GM21619 (cell line): ENCODE measurements at regions not wholly inside any gene's neighbourhood (a gene's known extent, or its start where the extent isn't known, plus 50 kb on each side); places are given as distances from the start of the nearest gene placed in this dataset.
"Not testable (repeated sequence)": the region's sequence is repeated elsewhere in the genome, so short reads cannot be mapped to it uniquely, and the experiment has no call there.

Experiments used
- ATAC-seq: cut with Tn5 transposase; IDR thresholded peaks from one replicate; pipeline ENCODE4 v1.9.1; 2021; ENCODE audit not compliant: unreplicated experiment

GRCh38 chr13:21228738-21229137, 52.3 kb downstream of the MRPL57 start:
- no peak for ATAC-seq

GRCh38 chr13:21229241-21230024, 53.0 kb downstream of the MRPL57 start:
- ATAC-seq = no peak

DNA sequence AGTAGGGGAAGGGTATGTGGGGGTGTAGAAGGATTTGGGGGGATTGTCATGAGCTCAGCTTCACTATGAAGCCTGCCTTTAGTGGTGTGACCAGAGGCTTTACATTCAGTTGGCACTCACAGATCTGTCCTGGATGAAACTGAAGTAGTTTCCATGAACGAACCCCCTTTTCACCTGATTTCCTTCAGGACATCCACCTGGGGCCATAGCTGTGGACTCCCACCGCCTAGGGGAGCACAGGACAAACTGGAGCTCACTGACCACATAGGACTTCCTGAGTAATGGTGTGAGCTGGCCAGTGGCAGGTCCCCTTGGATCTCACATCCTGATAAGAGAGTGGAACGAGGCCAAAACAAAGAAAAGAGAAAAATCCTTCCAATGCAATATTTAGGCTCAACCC, 54.1 kb downstream of the MRPL57 start:
- ATAC-seq = no peak

DNA sequence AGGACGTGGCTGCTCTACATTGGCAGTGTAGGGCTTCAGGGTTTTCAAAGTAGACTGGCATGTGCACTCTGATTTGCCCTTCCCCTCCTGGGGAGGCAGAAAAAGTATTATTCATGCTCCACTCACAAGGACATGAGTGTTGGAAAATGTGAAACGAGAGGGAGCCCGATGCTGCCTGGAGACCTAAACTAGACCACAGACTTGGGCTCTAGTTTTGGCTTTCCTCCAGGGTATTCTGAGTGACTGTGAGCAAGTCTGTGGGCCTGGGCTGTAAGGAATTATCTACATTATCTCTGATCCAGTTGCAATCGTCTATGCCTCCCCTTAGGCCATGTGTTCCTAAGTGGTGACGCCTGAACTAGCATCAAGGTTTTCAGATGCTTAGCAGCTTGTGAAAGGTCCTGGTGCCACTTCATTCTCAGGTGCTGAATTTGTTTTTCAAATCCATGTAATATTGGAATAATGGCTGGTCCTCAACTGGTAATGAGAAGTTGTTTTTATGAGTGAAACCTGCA, 55.0 kb downstream of the MRPL57 start:
- ATAC-seq = no peak

DNA sequence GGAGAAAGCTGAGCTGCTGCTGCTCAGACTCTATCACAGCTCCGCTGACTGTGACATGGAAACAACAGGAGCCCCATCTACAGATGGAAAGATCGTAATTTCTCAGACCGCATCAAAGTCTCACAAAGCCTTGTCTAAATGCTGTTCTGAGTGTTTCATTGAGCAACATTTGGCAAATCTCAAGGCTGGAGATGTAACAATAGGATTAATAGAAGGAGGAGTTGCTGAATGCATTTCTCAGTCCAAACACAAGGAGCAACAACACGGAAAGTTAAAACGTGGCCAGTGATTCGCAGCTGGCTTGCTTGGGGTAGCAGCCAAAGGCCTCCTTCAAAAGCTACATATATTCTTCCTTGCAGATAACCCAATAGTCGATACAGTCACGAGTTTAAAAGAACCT, 55.7 kb downstream of the MRPL57 start:
- ATAC-seq = no peak

DNA sequence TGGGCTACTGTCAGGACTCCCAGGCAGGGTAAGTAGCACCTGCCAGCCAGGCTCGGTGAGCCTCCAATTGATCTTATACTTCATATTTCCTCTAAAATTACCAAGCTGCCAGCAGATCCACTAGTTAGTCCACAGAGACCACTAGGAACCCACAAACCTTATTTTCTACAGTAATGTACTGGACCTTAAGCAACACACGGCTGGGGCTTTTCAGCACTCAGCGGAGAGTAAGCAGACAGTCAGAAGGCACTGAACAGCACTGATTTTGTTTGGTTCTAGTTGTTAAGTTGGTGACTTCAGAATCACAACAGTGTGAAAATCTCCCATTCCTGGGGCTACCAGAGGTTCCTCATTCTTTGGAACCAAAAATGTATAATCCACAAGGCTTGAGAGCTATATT, 56.1 kb downstream of the MRPL57 start:
- no peak for ATAC-seq

- no peak for ATAC-seq
These were observed 56.6 kb downstream of the MRPL57 start for GRCh38 chr13:21233086-21233485.

- no peak for ATAC-seq
These were observed 58.1 kb downstream of the MRPL57 start for GRCh38 chr13:21234526-21234925.

GRCh38 chr13:21235174-21235573, 58.7 kb downstream of the MRPL57 start:
- no peak for ATAC-seq

GRCh38 chr13:21237081-21237480, 60.6 kb downstream of the MRPL57 start:
- no peak for ATAC-seq

DNA sequence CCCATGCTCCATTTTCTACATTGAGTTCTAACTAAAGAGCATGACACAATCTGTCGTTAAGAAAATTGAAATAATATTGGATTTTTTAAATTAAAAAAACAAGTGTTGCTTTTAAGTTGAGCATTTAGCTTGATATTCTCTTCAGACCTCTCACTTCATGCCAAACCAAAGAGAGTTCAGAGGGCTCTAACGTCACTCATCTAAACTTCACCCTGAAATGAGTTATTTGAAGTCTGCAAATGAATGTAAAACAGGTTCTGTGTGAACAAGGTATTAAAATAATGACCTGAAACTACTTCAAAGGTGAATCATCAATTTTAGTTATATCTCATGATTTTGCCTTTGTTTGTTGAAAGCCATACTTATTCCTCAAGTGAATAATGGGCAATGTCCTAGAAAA, 61.8 kb downstream of the MRPL57 start:
- no peak for ATAC-seq

- no peak for ATAC-seq
These were observed 64.1 kb downstream of the MRPL57 start for GRCh38 chr13:21240586-21240985.

DNA sequence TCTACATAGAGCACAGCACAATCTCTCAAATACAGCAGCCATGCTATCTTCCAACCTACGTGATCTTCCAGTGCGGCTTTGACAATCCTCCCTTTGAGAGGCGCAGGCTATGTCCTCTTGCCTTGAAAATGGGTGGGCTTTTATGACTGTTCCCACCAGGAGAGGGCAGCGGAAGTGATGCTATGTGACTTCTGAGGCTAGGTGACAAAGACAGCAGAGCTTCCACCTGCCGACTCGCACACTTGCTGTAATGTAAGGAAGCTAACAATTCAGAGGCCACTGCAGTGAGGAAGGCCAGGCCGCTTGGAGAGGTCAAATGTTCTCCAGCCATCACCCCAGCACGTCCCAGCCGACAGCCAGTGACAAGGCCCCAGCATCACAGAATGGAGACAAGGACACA, 65.8 kb downstream of the MRPL57 start:
- ATAC-seq = no peak

DNA sequence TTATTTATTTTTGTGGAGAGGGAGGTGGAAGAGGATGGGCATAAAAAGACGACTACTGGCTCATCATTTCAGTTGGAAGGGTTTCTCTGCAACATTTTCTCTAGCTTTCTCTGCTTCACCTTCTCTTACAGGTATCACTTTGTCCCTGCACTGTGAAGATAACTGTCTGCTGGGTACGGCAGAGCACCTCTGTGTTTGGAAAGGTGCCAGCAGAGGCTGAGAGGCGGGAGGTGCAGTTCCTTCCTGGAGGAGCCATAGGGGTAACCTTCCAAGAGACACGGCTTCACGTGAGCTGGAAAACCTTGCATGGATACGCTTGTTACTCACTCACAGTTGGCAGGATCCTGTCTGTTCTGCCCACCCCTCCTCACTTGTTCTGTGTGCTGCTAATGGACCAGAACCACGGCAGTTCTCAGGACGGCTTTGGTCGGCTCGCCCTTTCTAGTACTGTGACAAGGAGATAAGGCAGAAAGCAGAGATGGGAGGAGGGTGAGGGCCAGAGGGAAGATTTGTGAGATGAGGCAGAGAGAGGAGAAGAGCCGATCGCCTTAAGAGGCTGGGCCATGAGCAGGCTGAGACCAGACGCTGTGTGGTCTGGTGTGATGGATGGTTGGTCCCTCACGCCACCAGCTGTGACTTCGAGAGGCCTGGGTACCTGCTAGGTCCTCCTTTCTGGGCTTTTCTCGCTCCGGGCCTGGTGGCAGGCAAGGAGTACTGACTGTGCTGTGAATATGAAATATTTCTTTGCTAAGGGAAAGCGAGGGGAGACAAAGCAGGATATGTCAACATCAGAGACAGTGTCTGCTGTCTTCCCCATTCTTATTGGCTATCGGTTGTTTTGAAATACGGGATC, 66.8 kb downstream of the MRPL57 start:
- no peak for ATAC-seq

GRCh38 chr13:21243898-21244184, 67.4 kb downstream of the MRPL57 start:
- ATAC-seq = not testable (repeated sequence)

DNA sequence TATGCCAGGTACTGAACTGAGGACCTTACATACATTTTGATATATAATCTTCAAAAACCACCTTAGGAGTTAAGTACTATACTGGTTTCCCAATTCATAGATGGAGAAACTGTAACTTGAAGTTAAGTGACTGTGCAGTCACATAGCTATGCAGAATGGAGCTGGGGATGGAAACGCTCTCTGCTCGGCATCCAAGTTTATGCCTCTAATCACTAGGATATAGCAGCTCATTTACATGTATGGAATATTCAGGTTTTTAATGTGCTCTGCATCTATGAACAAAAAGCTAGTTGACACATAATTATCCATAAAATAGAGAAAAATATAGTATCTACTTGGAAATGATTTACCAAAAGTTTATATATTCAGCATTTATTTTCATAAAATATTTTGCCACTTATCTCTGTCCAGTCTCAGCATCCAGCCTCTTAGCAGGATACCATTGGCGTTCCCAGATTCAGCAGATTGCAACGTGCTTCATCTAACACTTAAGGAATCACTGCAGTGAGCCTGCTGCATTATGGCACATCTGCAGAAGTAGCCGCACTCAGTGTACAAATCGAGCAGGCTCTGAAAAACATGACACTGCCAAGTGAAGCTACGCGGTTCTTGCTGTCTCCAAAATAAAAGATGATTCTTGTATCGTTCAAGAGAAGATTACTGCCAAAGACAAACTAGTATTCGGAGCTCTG, 70.4 kb downstream of the MRPL57 start:
- no peak for ATAC-seq

DNA sequence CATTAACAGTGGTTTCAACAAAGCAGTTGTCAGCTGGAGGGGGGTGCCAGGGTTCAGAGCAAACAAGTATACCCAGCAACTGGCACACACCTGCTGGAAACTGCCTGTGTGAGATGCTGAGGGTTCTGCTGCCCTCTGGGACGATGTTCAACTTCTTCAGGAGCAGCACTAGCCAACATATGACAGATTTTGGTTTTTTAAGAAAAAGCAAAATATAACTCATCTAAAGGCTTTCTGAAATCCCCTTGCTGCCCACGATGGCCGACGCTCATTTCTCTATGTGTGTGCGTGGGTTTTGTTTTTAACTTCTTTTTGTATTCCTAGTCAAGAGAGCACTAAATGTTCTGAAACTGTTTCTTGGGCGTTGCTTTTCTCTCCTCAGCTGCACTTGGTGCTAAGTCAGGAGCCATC, 79.9 kb downstream of the MRPL57 start:
- no peak for ATAC-seq

- no peak for ATAC-seq
These were observed 80.4 kb downstream of the MRPL57 start for GRCh38 chr13:21256891-21257290.

- ATAC-seq = no peak
These were observed 83.4 kb downstream of the MRPL57 start for GRCh38 chr13:21259571-21260455.

GRCh38 chr13:21260561-21261290, 84.3 kb downstream of the MRPL57 start:
- ATAC-seq = not testable (repeated sequence)
